ENCODE measurements at regions not wholly inside any gene's neighbourhood (a gene's known extent, or its start where the extent isn't known, plus 50 kb on each side); places are given as distances from the start of the nearest gene placed in this dataset.
"Not testable (repeated sequence)": the region's sequence is repeated elsewhere in the genome, so short reads cannot be mapped to it uniquely, and the experiment has no call there.

DNA sequence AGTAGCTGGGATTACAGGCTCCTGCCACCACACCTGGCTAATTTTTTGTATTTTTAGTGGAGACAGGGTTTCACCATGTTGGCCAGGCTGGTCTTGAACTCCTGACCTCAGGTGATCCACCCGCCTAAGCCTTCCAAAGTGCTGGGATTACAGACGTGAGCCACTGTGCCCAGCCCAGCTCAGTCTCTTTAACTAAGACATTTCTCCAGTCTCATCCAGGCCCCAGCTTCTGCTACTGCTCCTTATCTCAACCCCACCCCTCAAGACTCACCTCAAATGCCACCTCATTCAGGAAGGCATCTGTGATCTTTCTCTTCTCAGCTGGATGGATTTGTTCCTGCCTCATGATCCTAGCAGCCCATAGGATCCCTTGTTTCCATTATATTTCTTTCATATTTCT lies 85.9 kb upstream of the GRAMD1B start:
- not testable (repeated sequence) for DNase-seq (ENCODE audit: low spot score)

DNA sequence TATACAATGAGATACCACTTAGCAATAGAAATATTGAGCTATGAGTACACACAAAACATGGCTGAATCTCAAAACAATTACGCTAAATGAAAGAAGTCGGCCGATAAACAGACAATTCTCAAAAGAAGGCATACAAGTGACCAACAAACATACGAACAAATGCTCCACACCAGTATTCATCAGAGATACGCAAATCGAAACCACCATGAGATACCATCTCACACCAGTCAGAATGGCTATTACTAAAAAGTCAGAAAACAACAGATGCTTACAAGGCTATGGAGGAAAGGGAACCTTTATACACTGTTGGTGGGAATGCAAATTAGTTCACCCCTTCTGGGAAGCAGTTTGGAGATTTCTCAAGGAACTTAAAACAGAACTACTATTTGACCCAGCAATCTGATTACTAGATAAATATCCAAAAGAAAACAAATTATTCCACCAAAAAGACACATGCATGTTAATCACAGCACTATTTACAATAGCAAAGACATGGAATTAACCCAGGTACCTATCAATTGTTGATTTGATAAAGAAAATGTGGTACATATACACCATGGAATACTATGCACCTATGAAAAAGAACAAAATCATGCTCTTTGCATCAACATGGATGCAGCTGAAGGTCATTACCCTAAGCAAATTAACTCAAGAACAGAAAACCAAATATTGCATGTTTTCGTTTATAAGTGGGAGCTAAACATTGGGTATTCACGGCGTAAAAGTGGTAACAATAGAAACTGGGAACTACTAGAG lies 90.9 kb upstream of the GRAMD1B start:
- no peak for DNase-seq (ENCODE audit: low spot score)

DNA sequence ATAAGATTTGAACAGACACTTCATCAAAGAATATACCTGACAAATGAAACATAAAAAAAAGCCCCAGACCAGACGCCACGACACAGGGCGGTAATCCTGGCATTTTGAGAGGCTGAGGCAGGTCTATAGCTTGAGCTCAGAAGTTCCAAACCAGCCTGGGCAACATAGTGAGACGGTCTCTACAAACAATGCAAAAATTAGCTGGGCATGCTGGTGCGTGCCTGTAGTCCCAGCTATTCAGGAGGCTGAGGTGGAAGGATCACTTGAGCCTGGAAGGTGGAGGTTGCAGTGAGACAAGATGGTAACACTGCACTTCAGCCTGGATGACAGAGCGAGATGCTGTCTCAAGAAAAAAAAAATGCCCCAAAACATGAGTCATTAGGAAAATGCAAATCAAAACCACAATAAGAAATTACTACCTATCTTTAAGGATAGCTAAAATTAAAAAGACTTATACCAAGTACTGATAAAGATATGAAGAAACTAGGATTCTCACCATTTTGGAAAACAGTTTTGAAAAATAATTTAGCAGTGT lies 91.7 kb upstream of the GRAMD1B start:
- DNase-seq (ENCODE audit: low spot score) = no peak

DNA sequence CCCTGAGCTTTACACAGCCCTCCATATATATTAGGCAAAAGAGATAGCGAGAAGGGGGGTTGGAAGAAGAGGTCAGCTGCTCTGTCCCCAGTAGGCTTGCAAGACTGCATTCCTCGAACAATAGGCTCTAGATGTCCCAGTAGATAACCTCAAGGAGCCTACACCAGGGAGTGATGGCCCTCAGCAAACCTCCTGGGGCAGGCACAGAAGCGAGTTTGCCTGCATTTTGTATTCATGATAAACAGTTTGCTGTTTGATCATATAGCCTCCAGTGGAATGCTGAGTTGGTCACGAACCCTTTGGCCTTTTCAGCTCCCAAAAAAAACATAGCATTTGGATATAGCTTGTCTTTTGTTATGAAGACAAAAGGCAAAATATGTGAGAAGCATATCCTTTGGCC lies 95.1 kb upstream of the GRAMD1B start:
- DNase-seq (ENCODE audit: low spot score) = no peak

DNA sequence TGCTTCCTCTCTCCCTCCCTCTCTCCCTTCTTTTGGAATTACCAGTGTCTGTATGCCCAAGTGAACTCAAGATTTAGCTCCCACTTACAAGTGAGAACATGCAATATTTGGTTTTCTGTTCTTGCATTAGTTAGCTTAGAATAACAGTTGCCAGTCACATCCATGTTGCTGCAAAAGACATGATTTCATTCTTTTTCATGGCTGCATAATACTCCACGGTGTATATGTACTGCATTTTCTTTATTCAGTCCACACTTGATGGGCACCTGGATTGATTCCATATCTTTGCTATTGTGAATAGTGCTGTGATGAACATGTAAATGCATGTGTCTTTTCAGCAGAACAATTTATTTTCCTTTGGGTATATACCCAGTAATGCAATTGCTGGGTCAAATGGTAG lies 97.5 kb upstream of the GRAMD1B start:
- DNase-seq (ENCODE audit: low spot score) = not testable (repeated sequence)

DNA sequence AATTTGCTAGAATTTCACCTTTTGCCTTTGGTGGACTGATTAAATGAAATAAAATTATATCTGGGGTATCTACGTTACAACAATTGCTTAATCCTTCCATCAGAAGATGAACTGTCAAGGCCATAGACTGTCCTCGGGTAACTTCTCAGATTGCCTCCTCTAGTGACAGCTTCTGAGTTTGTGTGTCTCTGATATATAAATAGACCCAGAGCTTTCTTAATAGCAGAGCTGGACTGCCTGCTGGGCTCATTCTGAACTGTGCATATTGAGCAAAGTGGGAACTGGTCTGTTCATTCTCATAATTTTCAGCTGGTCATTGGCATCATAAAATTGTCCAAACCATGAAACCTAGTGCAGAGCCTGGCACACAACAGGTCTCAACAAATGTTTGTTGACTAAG lies 99.1 kb upstream of the GRAMD1B start:
- DNase-seq (ENCODE audit: low spot score) = no peak

DNA sequence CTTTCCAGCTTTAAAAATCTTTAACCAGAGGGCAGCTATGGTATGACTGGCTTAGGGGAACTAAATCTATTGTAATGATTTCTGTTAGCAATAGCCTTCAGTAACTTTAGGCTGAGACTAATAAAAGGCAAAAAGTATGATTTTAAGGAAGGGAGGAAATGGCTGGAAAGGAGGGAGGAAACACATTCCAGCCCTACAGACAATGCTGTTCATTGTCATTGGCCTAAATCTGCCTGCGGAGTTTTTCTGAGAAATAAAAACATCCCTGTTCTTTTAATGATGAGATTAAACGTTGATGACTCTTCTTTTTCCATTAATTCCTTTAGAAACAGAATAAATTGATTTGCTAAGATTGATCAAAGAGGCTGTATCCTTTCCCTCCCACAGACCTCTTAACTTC lies 99.6 kb upstream of the GRAMD1B start:
- no peak for DNase-seq (ENCODE audit: low spot score)

DNA sequence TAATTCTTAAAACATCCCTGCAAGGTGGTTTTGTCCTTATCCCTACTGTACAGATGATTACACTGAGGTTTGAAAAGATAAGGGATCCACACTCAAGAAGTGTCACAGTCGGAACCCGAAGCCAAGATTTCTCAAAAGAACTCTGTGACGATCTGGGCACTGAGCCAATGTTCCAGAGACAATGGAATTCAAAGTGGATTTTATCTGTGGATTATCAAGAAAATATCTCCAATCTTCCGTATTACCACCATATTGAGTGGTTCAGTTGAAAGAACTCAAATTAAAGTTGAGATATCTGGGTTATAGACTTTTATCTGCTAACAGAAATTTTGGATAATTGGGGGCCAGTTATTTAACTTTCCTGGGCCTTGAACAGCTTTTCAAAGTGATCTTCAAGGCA lies 100.0 kb upstream of the GRAMD1B start:
- DNase-seq (ENCODE audit: low spot score) = no peak

DNA sequence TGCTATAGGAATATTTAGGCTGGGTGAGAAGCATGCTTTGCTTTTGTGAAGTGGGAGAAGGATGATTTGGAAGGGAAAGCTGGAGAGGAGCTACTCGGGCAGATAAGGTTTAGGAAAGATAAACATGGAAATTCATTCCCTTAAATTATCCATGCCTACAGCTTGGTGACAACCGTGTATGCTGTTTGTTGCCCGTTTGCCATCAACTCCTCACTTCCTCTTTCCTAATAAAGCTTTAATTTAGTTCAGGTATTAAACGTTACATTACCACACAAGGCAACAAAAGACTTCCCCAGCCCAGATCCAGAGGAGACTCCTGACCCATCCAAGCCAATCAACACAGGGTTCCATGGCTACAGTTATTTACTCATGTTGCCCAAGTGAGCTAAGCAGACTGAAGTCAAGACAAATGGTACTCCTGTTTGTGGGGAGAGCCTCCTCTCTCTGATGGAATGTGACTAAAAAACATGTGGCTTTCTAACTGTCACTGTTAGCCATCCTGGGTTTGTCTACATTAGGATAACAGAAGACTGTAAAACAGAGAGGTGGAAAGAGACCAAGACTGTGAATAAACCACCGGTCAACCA lies 101.7 kb upstream of the GRAMD1B start:
- DNase-seq (ENCODE audit: low spot score) = no peak

DNA sequence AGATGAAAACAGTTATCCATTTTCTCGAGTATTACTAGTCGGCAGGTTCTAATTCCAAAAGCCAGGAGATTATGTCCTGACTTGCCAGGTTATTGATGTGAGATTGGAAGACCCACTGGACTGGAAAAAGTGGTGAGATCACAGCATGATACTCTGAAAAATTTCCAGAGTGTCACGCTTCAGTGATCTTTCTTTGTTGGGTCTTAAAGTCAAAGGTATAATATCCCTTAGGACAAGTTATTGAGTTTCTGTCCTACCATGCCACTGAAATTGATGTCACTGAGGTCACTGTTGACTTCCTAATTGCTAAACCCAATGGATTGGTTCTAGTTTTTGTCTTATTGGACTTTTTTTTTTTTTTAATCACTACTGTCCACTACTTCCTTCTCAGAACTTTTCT lies 104.5 kb upstream of the GRAMD1B start:
- no peak for DNase-seq (ENCODE audit: low spot score)

DNA sequence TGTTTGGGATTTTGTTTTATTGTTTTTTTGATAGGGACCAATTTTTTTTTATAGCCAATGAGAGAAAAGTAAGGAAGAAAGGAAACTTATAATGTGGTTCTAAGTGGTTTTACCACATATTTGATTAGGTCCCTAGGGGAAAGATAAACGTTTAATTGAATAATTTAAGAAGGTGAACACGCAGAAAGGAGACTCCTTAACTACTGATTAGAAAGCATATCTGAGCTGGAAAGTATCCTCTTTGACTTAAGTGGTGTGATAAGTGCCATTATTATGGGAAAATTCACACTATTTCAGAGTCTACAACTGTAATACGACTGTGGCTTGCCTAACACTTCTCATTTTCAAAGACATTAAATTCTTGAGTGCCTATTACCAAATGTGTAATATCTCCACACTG lies 106.5 kb upstream of the GRAMD1B start:
- no peak for DNase-seq (ENCODE audit: low spot score)

DNA sequence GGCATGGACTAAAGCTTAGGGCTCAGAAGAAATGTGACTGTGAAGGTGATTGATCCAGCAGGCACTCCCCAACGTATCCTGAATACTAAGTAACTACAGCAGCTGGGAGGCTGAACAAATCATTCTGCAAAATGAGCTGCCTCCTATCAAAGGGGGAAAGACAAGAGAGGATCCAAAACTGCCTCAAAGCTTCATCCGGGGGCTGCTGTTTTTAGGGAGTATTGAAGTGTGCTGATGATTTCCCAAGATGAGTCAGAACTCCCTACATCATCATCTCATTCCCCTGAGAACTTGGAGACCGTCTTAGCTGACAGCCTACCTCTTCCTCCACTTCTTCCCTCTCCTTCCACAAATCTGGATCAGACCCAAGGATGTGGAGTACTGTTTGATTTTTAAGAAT lies 108.4 kb upstream of the GRAMD1B start:
- no peak for DNase-seq (ENCODE audit: low spot score)

DNA sequence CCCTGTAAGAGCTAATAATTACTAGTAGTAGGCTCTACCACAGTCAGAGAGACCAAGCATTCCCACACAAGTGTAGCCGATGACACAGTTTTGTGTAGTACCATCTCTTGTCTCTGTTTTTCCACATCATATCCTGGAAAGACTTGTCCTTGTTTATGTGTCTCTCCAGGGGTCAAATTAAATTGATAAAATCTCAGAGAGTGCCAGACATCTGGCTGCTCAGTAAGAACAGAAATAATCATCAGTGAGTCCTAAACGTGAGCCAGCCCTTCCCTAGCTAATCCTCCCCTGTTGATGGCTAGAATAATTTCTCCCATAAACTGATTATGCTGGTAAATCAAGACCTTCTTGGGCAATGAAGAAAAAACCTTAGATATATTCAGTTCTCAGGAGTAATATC lies 111.4 kb upstream of the GRAMD1B start:
- DNase-seq (ENCODE audit: low spot score) = no peak

DNA sequence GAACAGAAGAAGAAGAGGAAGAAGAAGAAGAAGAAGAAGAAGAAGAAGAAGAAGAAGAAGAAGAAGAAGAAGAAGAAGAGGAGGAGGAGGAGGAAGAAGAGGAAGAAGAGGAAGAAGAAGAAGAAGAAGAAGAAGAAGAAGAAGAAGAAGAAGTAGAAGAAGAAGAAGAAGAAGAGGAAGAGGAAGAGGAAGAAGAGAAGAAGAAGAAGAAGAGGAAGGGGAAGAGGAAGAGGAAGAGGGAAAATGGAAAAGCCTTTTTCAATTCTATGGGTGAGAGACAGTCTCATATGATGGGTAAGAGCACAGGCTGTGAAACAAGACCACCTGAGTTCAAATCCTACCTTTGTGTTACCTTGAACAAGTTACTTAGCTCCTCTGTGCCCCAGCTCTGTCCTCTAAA lies 111.9 kb upstream of the GRAMD1B start:
- not testable (repeated sequence) for DNase-seq (ENCODE audit: low spot score)

DNA sequence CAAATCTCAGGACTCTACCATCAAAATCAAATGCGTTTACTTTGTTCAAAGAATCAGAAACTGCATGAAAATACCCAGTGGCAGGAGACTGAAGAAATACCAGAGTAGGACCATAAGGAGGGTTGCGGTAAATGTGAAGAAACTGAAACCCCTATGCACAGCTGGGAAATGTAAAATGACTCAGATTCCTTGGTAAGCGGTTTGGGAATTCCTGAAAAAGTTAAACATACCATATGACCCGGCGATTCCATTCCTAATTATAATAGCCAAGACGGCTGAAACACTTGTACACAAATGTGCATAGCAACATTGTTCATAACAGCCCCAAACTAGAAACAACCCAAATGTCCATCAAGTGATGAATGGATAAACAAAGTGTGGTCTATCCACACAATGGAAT lies 114.1 kb upstream of the GRAMD1B start:
- no peak for DNase-seq (ENCODE audit: low spot score)

DNA sequence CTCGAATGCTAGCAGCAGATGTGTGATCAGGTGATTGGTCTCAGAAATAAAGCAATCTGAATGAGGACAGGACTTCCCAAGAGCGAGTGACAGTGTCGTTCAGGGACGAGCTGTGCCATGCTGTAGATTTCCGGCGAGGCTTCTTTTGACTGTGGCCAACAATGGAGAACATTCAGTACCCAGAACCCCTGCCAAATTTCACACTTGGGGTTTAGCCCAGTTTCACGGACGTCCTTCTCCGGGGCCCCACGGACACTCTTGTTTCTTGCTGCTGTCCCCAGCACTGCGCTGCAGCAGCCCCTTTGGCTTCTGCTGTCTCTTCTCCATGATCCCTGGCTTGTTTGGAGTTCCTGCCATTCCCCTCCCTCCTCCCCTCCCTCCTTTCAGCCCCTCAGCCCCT lies 115.1 kb upstream of the GRAMD1B start:
- DNase-seq (ENCODE audit: low spot score) = no peak

DNA sequence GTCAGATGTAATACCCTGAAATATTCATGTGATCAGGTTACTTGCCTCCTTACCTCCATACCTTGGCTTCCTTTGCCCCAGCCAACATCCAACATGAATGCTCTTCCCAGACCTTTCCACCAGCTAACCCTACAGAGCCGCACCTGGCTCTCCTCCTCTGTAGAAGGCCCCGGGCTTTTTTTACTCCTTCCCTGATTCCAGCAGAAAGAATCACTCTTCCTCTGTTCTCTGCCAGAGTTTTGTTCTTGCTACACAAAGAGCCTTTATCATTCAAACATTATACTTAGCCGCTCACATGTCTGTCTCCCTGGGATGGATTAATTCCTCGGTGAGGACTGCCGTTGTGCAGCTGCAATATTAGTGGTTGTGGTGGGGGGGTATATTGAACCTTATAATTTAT lies 116.8 kb upstream of the GRAMD1B start:
- no peak for DNase-seq (ENCODE audit: low spot score)

DNA sequence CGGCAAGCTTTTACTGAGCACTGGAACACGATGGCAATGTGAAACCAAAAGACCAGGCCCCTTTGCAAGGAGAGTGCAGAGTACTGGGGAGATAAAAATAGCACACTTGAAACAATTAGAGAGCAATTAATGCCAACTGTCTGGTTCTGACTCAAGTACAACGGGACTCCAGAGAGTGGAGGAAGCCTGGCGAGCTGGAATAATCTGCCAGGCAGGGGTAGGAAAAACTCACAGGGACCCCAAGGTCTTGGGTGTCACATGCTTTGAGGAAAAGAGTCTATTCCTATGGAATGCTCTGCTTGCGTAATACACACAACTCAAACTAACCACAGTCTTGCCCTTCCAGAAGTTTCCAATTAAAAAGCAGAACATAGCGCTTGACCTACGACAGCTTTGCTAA lies 113.0 kb upstream of the CLMP start:
- no peak for DNase-seq (ENCODE audit: low spot score)

DNA sequence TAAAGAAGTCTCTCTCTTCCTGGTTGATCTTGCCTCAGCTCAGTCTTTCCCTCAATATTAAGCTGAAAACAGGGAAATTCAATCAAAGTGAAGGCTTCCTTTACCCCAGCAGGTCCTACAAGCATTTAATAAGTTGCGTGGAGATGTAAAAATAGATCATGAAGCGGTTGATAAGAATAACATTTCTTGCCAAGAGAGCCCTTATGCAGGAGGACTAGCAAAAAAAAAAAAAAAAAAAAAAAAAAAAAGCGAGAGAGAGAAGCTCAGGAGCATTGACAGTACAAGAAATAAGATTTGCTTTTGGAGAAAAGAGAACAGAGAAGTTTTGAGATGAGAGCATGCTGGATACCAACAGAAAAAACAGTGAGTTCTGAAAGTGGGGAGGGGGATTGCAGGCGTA lies 112.2 kb upstream of the CLMP start:
- no peak for DNase-seq (ENCODE audit: low spot score)

DNA sequence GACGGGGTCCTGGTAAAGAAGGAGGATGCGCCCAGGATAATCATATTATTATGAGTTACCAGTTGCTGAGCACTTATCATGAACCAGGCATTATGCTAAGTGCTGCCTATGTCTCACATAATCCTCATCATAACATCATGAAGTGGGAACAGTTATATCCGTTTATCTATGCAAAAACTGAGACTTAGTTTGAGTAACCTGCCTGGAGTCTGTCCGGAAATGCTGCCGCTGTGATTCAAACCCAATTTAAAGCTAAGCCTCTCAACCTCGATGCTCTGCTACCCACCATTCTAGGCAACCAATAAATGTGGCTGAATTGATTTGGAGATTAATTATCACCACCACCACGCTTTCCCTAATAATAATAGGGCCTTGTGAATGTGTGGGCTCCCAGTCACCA lies 111.5 kb upstream of the CLMP start:
- no peak for DNase-seq (ENCODE audit: low spot score)

DNA sequence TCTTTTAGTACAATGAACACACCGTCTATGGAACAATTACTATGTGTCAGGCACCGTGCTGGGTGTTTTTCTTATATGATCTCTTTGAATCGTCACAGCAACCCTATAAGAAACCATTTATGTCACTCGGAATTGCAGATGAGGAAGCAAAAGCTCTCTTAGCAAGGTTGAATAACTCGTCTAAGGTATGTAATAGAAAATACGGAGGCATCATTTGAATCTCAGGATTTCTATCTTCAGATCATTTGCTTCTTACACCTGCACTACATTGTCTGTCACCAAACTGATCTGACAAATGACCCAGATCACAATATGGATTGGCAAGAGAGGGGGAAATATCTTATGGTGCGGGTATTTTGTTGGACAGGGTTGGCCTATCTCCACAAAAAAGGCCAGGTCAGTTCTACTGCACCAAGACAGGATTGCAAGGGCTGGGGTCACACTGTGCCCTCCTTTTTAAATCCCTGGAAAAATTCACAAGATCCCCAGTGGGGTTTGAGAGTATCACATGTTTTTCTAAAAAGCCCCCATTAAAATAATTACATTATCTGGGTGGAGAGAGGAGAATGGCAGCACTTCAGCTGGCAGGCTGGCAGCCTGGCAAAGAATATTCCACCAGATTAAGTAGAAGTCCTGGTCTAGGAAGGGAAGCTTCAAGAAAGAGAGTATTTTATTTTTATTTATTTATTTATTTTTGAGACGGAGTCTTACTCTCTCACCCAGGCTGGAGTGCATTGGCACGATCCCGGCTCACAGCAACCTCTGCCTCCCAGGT lies 110.7 kb upstream of the CLMP start:
- no peak for DNase-seq (ENCODE audit: low spot score)

DNA sequence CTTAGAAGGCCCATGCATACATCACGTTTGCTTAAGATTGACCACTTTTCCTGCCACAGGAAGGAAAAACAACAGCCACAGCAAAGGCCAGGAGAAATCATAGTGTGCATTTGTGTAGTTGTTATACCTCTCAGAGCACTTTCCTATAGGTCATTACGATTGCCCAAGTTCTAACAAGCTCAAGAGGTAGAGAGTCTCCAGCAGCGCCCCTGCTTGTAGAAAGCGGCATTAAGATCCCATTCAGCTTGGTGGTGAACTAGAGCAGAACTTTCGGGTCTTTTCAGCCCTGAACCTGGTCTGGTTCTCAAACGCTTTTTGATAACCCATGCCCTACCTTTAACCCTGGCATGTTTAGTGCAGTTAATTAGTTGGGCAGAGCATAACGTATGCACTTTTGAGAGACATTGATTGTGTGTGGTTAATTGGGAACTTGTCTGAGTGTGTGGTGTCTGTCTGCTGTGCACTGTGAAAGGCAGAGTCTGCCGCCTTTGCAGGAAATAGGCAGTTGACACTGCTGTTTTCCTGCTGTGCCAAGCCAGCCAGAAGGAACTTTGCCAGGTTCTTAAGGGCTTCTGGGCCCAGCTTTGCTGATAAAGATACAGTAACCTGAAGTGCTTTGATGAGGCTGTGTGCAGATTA lies 109.9 kb upstream of the CLMP start:
- DNase-seq (ENCODE audit: low spot score) = no peak

Measured in mucosa of gallbladder (tissue), 1 donor.